Mesenchymal stem cell (in vitro differentiated cells and primary cell): ENCODE measurements at regions not wholly inside any gene's neighbourhood (a gene's known extent, or its start where the extent isn't known, plus 50 kb on each side); places are given as distances from the start of the nearest gene placed in this dataset.
"Not testable (repeated sequence)": the region's sequence is repeated elsewhere in the genome, so short reads cannot be mapped to it uniquely, and the experiment has no call there.

Experiments
- DNase-seq: peaks from one replicate; pipeline ENCODE4 v3.0.0-alpha.2; 2013
- H2AFZ ChIP-seq: one replicate; pipeline ENCODE4 v1.6.1; 2013; ENCODE audit warnings: low read depth, mild to moderate bottlenecking, control low read depth, inconsistent platforms, low read length, moderate library complexity
- H2AK5ac ChIP-seq: 2 replicates; pipeline ENCODE4 v1.6.1; 2013; ENCODE audit warnings: low read length, moderate library complexity, mild to moderate bottlenecking, inconsistent platforms; ENCODE audit not compliant: severe bottlenecking
- H2BK120ac ChIP-seq: one replicate; pipeline ENCODE4 v1.6.1; 2013; ENCODE audit warnings: low read depth, mild to moderate bottlenecking, inconsistent platforms, low read length, moderate library complexity
- H2BK12ac ChIP-seq, 2 experiments: one replicate each; pipeline ENCODE4 v1.6.1; 2013; ENCODE audit warnings: inconsistent platforms in 2 of 2, low read length in 2 of 2, mild to moderate bottlenecking in 2 of 2, moderate library complexity in 2 of 2, control low read depth in 1 of 2
- H2BK15ac ChIP-seq: one replicate; pipeline ENCODE4 v1.6.1; 2013; ENCODE audit warnings: mild to moderate bottlenecking, low read depth, inconsistent platforms; ENCODE audit not compliant: poor library complexity, severe bottlenecking
- H2BK5ac ChIP-seq: 2 replicates; pipeline ENCODE4 v1.6.1; 2013; ENCODE audit warnings: low read depth, mild to moderate bottlenecking, low read length, control low read depth, inconsistent platforms; ENCODE audit not compliant: poor library complexity, severe bottlenecking
- H3K14ac ChIP-seq, 2 experiments: one replicate each; pipeline ENCODE4 v1.6.1; 2013; ENCODE audit warnings: inconsistent platforms in 2 of 2, low read length in 2 of 2, control low read depth in 1 of 2, mild to moderate bottlenecking in 1 of 2, moderate library complexity in 1 of 2
- H3K18ac ChIP-seq, 2 experiments: one replicate each; pipeline ENCODE4 v1.6.1; 2013; ENCODE audit warnings: inconsistent platforms in 2 of 2, low read length in 2 of 2, control low read depth in 1 of 2, low read depth in 1 of 2, mild to moderate bottlenecking in 1 of 2
- H3K23ac ChIP-seq, 2 experiments: one replicate each; pipeline ENCODE4 v1.6.1; 2013; ENCODE audit warnings: inconsistent platforms in 2 of 2, low read length in 2 of 2, mild to moderate bottlenecking in 2 of 2, moderate library complexity in 2 of 2, control low read depth in 1 of 2
- H3K27ac ChIP-seq: 2 replicates; pipeline ENCODE4 v1.5.1; 2013; ENCODE audit warnings: mild to moderate bottlenecking, moderate library complexity, low read length, control low read depth, inconsistent platforms; ENCODE audit not compliant: poor library complexity, severe bottlenecking
- H3K27me3 ChIP-seq, 2 experiments: 2 replicates each; pipeline versions ENCODE4 v1.6.1 to v1.7.0; 2013; ENCODE audit warnings: low read length in 2 of 2, mild to moderate bottlenecking in 2 of 2, moderate library complexity in 2 of 2, control low read depth in 1 of 2, inconsistent platforms in 1 of 2; ENCODE audit not compliant: control insufficient read depth in 1 of 2, insufficient read depth in 1 of 2
- H3K36me3 ChIP-seq, 2 experiments: 2 replicates each; pipeline versions ENCODE4 v1.6.1 to v1.7.0; 2013; ENCODE audit warnings: low read length in 2 of 2, control low read depth in 1 of 2, inconsistent platforms in 1 of 2, low read depth in 1 of 2, mild to moderate bottlenecking in 1 of 2; ENCODE audit not compliant: insufficient read depth in 2 of 2, control insufficient read depth in 1 of 2
- H3K4ac ChIP-seq, 2 experiments: one replicate each; pipeline ENCODE4 v1.6.1; 2013; ENCODE audit warnings: inconsistent platforms in 2 of 2, low read length in 2 of 2, mild to moderate bottlenecking in 2 of 2, moderate library complexity in 2 of 2, control low read depth in 1 of 2, low read depth in 1 of 2
- H3K4me1 ChIP-seq: 2 replicates; pipeline ENCODE4 v1.6.1; 2013; ENCODE audit warnings: low read depth, low read length, control low read depth; ENCODE audit not compliant: control insufficient read depth, insufficient read depth
- H3K4me2 ChIP-seq: 2 replicates; pipeline ENCODE4 v1.6.1; 2013; ENCODE audit warnings: low read length, mild to moderate bottlenecking, inconsistent platforms; ENCODE audit not compliant: poor library complexity, severe bottlenecking
- H3K4me3 ChIP-seq, 2 experiments: 2 replicates each; pipeline versions ENCODE4 v1.5.1 to v1.7.0; 2013; ENCODE audit warnings: low read length in 2 of 2, mild to moderate bottlenecking in 2 of 2, control low read depth in 1 of 2, low read depth in 1 of 2; ENCODE audit not compliant: insufficient read depth in 1 of 2
- H3K79me1 ChIP-seq: replicated peaks from 2 replicates; pipeline ENCODE4 v1.6.1; 2013; ENCODE audit warnings: mild to moderate bottlenecking, control low read depth, low read length, inconsistent platforms; ENCODE audit not compliant: poor library complexity, severe bottlenecking
- H3K9ac ChIP-seq: 2 replicates; pipeline ENCODE4 v1.7.0; 2013; ENCODE audit warnings: mild to moderate bottlenecking, low read length, moderate library complexity
- H3K9me3 ChIP-seq: 2 replicates; pipeline ENCODE4 v1.7.0; 2013; ENCODE audit warnings: mild to moderate bottlenecking, low read length; ENCODE audit not compliant: control insufficient read depth
- H4K8ac ChIP-seq: one replicate; pipeline ENCODE4 v1.6.1; 2013; ENCODE audit warnings: inconsistent platforms, mild to moderate bottlenecking, low read length, moderate library complexity
- H4K91ac ChIP-seq: one replicate; pipeline ENCODE4 v1.6.1; 2013; ENCODE audit warnings: mild to moderate bottlenecking, low read length, inconsistent platforms
- WGBS: methylation state at CpG from one replicate; pipeline ENCODE4 v1.1.7; 2013; ENCODE audit warnings: mixed read lengths; 5-methylcytosine and 5-hydroxymethylcytosine counted together

- H3K9me3 ChIP-seq, H2BK15ac ChIP-seq, H3K79me1 ChIP-seq, H3K36me3 ChIP-seq, H2BK120ac ChIP-seq, H3K14ac ChIP-seq, H3K4me1 ChIP-seq, H3K18ac ChIP-seq, H3K4ac ChIP-seq, H4K8ac ChIP-seq, H3K4me2 ChIP-seq, H3K27me3 ChIP-seq, H4K91ac ChIP-seq, H3K9ac ChIP-seq, H3K23ac ChIP-seq, H2BK12ac ChIP-seq, DNase-seq, H2BK5ac ChIP-seq, H2AFZ ChIP-seq, H2AK5ac ChIP-seq, H3K27ac ChIP-seq, H3K4me3 ChIP-seq: not testable (repeated sequence)
- WGBS = no CpG with 5 or more reads among the region's 11 CpGs
Measured at GRCh38 chr9:67724885-67725284, 133.8 kb upstream of the ANKRD20A1 start.

- not testable (repeated sequence) for H3K79me1 ChIP-seq, H3K4ac ChIP-seq, H3K4me2 ChIP-seq, H3K27me3 ChIP-seq, H3K9me3 ChIP-seq, H2BK12ac ChIP-seq, H3K9ac ChIP-seq, H2AFZ ChIP-seq, H3K4me1 ChIP-seq, H3K27ac ChIP-seq, H2BK120ac ChIP-seq, H3K14ac ChIP-seq, H4K91ac ChIP-seq, H2BK15ac ChIP-seq, H4K8ac ChIP-seq, H3K36me3 ChIP-seq, H3K4me3 ChIP-seq, H3K18ac ChIP-seq, H3K23ac ChIP-seq, DNase-seq, H2AK5ac ChIP-seq, H2BK5ac ChIP-seq
- no CpG with 5 or more reads among the region's 58 CpGs for WGBS
Measured at GRCh38 chr9:67726213-67726988, 132.3 kb upstream of the ANKRD20A1 start.

- not testable (repeated sequence) for DNase-seq, H3K23ac ChIP-seq, H4K8ac ChIP-seq, H3K4me3 ChIP-seq, H3K9ac ChIP-seq, H3K18ac ChIP-seq, H4K91ac ChIP-seq, H3K4me1 ChIP-seq, H2BK15ac ChIP-seq, H3K79me1 ChIP-seq, H3K36me3 ChIP-seq, H2BK12ac ChIP-seq, H2BK120ac ChIP-seq, H2BK5ac ChIP-seq, H3K4me2 ChIP-seq, H3K27ac ChIP-seq, H2AK5ac ChIP-seq, H3K4ac ChIP-seq, H3K14ac ChIP-seq, H2AFZ ChIP-seq, H3K9me3 ChIP-seq, H3K27me3 ChIP-seq
- WGBS = no CpG with 5 or more reads among the region's 4 CpGs
Measured at GRCh38 chr9:67763133-67763532, 95.6 kb upstream of the ANKRD20A1 start.

- H3K79me1 ChIP-seq, H3K9me3 ChIP-seq, H3K18ac ChIP-seq, H3K23ac ChIP-seq, H2BK5ac ChIP-seq, H3K4me3 ChIP-seq, H3K4me2 ChIP-seq, H4K8ac ChIP-seq, DNase-seq, H3K4me1 ChIP-seq, H2AFZ ChIP-seq, H3K9ac ChIP-seq, H2BK15ac ChIP-seq, H2AK5ac ChIP-seq, H2BK120ac ChIP-seq, H4K91ac ChIP-seq, H3K4ac ChIP-seq, H3K14ac ChIP-seq, H3K27me3 ChIP-seq, H3K27ac ChIP-seq, H3K36me3 ChIP-seq, H2BK12ac ChIP-seq: not testable (repeated sequence)
- WGBS = no CpG with 5 or more reads among the region's 3 CpGs
Measured at GRCh38 chr9:67771807-67772206, 86.9 kb upstream of the ANKRD20A1 start.
